Loucy (cell line): ENCODE measurements at regions not wholly inside any gene's neighbourhood (a gene's known extent, or its start where the extent isn't known, plus 50 kb on each side); places are given as distances from the start of the nearest gene placed in this dataset.

Source experiments
- CTCF ChIP-seq: fragments of 200-600 bp; sonication (generic); conservative IDR thresholded peaks from 2 replicates; pipeline ENCODE4 v1.5.1; 2014; ENCODE audit warnings: mild to moderate bottlenecking, antibody characterized with exemption, low read length
- EZH2phosphoT487 ChIP-seq: fragments of 200-600 bp; IDR thresholded peaks from 2 replicates; pipeline ENCODE4 v1.6.1; 2018; ENCODE audit warnings: antibody characterized with exemption, mild to moderate bottlenecking, moderate library complexity, borderline replicate concordance

- TF ChIP-seq CTCF (no peak), EZH2phosphoT487 (no peak)
Observed at GRCh38 chr1:93800856-93801255, 78.2 kb downstream of the DNTTIP2 start.
